ENCODE measurements at regions not wholly inside any gene's neighbourhood (a gene's known extent, or its start where the extent isn't known, plus 50 kb on each side); places are given as distances from the start of the nearest gene placed in this dataset.

DNA sequence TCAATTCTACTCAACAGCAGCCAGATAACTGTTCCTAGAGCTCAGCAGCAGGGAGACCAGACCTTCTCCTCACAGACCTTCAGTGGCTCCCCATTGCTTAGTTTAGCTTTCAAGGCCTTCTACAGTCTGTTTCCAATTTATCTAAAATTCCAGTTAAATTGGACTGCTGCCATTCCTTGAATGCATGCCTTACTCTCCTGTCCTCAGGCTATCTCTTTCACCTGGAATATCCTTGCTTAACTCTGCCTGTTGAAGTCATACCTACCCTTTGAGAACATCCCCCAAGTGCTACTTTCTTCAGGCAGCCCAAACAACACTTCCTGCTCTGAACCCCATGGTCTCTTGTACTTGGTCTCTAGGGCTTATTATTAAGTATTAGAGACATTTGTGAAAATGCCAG lies 120.7 kb upstream of the TENM4 start:
- TF ChIP-seq, protein P1, sequence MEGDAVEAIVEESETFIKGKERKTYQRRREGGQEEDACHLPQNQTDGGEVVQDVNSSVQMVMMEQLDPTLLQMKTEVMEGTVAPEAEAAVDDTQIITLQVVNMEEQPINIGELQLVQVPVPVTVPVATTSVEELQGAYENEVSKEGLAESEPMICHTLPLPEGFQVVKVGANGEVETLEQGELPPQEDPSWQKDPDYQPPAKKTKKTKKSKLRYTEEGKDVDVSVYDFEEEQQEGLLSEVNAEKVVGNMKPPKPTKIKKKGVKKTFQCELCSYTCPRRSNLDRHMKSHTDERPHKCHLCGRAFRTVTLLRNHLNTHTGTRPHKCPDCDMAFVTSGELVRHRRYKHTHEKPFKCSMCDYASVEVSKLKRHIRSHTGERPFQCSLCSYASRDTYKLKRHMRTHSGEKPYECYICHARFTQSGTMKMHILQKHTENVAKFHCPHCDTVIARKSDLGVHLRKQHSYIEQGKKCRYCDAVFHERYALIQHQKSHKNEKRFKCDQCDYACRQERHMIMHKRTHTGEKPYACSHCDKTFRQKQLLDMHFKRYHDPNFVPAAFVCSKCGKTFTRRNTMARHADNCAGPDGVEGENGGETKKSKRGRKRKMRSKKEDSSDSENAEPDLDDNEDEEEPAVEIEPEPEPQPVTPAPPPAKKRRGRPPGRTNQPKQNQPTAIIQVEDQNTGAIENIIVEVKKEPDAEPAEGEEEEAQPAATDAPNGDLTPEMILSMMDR (IDR thresholded peaks at IDR 0.05 in 2 of 3, conservative IDR thresholded peaks at IDR 0.05 in 1 of 3; ENCODE audit: control insufficient read depth in 2 of 3, extremely low read depth in 1 of 3, insufficient read depth in 1 of 3, low read depth in 3 of 3, low read length in 3 of 3), result no peak
- TF ChIP-seq POU2F2 (IDR thresholded peaks at IDR 0.05; ENCODE audit: borderline replicate concordance, low read depth, low read length) (no peak), ZBED1 (IDR thresholded peaks at IDR 0.05; ENCODE audit: borderline replicate concordance) (no peak), ZNF622 (IDR thresholded peaks at IDR 0.05) (no peak), NFIC (IDR thresholded peaks at IDR 0.05; ENCODE audit: low read depth, low read length) (no peak), CREB1 (IDR thresholded peaks at IDR 0.05; ENCODE audit: low read depth) (no peak), ETV6 (conservative IDR thresholded peaks at IDR 0.05 in 1 of 2, IDR thresholded peaks at IDR 0.05 in 1 of 2; ENCODE audit: borderline replicate concordance in 1 of 2, low read depth in 1 of 2) (no peak)
- TF ChIP-seq, protein P2, sequence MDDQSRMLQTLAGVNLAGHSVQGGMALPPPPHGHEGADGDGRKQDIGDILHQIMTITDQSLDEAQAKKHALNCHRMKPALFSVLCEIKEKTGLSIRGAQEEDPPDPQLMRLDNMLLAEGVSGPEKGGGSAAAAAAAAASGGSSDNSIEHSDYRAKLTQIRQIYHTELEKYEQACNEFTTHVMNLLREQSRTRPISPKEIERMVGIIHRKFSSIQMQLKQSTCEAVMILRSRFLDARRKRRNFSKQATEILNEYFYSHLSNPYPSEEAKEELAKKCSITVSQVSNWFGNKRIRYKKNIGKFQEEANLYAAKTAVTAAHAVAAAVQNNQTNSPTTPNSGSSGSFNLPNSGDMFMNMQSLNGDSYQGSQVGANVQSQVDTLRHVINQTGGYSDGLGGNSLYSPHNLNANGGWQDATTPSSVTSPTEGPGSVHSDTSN (IDR thresholded peaks at IDR 0.05; ENCODE audit: insufficient replicate concordance, low read depth, low read length), result no peak
- TF ChIP-seq, protein P3, sequence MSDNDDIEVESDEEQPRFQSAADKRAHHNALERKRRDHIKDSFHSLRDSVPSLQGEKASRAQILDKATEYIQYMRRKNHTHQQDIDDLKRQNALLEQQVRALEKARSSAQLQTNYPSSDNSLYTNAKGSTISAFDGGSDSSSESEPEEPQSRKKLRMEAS (IDR thresholded peaks at IDR 0.05; ENCODE audit: low read depth, low read length), result no peak
